Stomach (tissue), 8 donors: ENCODE measurements at regions not wholly inside any gene's neighbourhood (a gene's known extent, or its start where the extent isn't known, plus 50 kb on each side); places are given as distances from the start of the nearest gene placed in this dataset.

ENCODE experiments used
- DNase-seq, 2 donors: peaks; one replicate each; pipeline versions ENCODE4 v3.0.0 to v3.0.0-alpha.2; 2013 to 2019
- H3K27ac ChIP-seq, 5 donors: fragments of 200-600 bp in 4 of 5; sonication (generic) in 4 of 5; one replicate each; pipeline ENCODE4 v1.5.1; 2013 to 2019; ENCODE audit warnings: mild to moderate bottlenecking in 1 of 5, moderate library complexity in 1 of 5
- H3K27me3 ChIP-seq, 3 donors: fragments of 200-600 bp; sonication (generic); one replicate each; pipeline ENCODE4 v1.5.1; 2017 to 2019; ENCODE audit warnings: mixed run types in 1 of 3
- H3K36me3 ChIP-seq, 4 donors: fragments of 200-600 bp; sonication (generic); 1 replicate in 3 of 4; 2 replicates in 1 of 4; pipeline ENCODE4 v1.5.1; 2016 to 2019
- H3K4me1 ChIP-seq, 4 donors: fragments of 200-600 bp; sonication (generic); one replicate each; pipeline ENCODE4 v1.5.1; 2016 to 2019
- H3K4me3 ChIP-seq, 4 donors: fragments of 200-600 bp; sonication (generic) in 3 of 4; one replicate each; pipeline ENCODE4 v1.5.1; 2016 to 2019; ENCODE audit warnings: mild to moderate bottlenecking in 1 of 4
- H3K9me3 ChIP-seq, 4 donors: fragments of 200-600 bp; sonication (generic); one replicate each; pipeline ENCODE4 v1.5.1; 2016 to 2019
- EP300 ChIP-seq: sonication (generic); formaldehyde crosslinking; IDR thresholded peaks from one replicate; pipeline ENCODE4 v1.6.1; 2017; ENCODE audit warnings: antibody characterized with exemption
- POLR2A ChIP-seq, 4 donors: fragments of 450-650 bp; IDR thresholded peaks; one replicate each; pipeline ENCODE4 v1.6.1; 2016; ENCODE audit warnings: antibody characterized with exemption in 4 of 4, control low read depth in 2 of 4, mild to moderate bottlenecking in 1 of 4, moderate library complexity in 1 of 4
- POLR2AphosphoS5 ChIP-seq, 3 donors: sonication (generic); formaldehyde crosslinking; IDR thresholded peaks; one replicate each; pipeline ENCODE4 v1.6.1; 2016; ENCODE audit warnings: antibody characterized with exemption in 3 of 3
- WGBS, 5 donors: extraction: QIAGEN DNeasy Blood & Tissue Kit in 3 of 5; methylation state at CpG; one replicate each; pipeline versions ENCODE4 v1.1.5 to v1.1.7; 2013 to 2018; 5-methylcytosine and 5-hydroxymethylcytosine counted together
- intact Hi-C: fragments of 100-400 bp; cut with DNase I; formaldehyde crosslinking; loops from one replicate; pipeline ENCODE4 v1.15.1; 2023; ENCODE audit warnings: low total_unique reads
- TF ChIP-seq, protein P1 (sequence below), 7 experiments: fragments of 450-650 bp in 4 of 7; fragments of 200-600 bp in 3 of 7; sonication (generic) in 3 of 7; IDR thresholded peaks; one replicate each; pipeline ENCODE4 v1.5.1; 2016 to 2019; ENCODE audit warnings: antibody characterized with exemption in 7 of 7, control low read depth in 2 of 7, mild to moderate bottlenecking in 1 of 7
- donor health status: healthy with polysubstance abuse.
- donor health status: Bipolar disorder and iron deficiency.
- donor health status: healthy.

DNA sequence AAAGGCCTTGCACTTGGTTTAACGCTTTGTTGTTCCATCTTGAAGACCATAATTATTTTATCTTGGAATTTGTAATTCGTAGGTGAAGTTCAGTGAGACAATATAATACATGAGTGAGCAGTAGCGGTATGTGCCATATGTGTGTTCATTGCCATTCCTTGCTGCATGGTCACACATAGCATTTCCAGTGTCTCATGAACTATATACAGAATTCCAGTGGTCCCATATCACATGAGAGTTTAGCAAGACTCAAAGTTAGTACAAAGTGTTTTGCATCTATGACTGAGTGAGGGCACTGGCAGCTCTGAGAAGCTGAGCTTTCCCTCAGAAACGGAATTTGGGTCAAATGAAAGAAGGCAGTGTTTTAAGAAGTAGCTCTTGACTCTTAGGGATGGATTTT is 359.8 kb downstream of the FOXG1 start:
- Histone ChIP-seq H3K4me3 (no peak overlapping the region), H3K4me1 (no peaks in the 10 kb centered on the region), H3K9me3 (peaks cover 0 to 4% (median 0%) of the 10 kb centered on the region in 4 donors), H3K36me3 (no peaks in the 10 kb centered on the region), H3K27ac (no peak overlapping the region), H3K27me3 (no peaks in the 10 kb centered on the region)
- TF ChIP-seq EP300 (no peak), POLR2AphosphoS5 (IDR thresholded peaks at IDR 0.05) (no peak), POLR2A (IDR thresholded peaks at IDR 0.05) (no peak)
- TF ChIP-seq, protein P1, sequence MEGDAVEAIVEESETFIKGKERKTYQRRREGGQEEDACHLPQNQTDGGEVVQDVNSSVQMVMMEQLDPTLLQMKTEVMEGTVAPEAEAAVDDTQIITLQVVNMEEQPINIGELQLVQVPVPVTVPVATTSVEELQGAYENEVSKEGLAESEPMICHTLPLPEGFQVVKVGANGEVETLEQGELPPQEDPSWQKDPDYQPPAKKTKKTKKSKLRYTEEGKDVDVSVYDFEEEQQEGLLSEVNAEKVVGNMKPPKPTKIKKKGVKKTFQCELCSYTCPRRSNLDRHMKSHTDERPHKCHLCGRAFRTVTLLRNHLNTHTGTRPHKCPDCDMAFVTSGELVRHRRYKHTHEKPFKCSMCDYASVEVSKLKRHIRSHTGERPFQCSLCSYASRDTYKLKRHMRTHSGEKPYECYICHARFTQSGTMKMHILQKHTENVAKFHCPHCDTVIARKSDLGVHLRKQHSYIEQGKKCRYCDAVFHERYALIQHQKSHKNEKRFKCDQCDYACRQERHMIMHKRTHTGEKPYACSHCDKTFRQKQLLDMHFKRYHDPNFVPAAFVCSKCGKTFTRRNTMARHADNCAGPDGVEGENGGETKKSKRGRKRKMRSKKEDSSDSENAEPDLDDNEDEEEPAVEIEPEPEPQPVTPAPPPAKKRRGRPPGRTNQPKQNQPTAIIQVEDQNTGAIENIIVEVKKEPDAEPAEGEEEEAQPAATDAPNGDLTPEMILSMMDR (IDR thresholded peaks at IDR 0.05): no peak
- 71 to 78% (median 76%) methylated on average over 4 of the region's 4 CpGs for WGBS, 5 donors
- DNase-seq: no peak
- intact Hi-C loops: no loop called here

DNA sequence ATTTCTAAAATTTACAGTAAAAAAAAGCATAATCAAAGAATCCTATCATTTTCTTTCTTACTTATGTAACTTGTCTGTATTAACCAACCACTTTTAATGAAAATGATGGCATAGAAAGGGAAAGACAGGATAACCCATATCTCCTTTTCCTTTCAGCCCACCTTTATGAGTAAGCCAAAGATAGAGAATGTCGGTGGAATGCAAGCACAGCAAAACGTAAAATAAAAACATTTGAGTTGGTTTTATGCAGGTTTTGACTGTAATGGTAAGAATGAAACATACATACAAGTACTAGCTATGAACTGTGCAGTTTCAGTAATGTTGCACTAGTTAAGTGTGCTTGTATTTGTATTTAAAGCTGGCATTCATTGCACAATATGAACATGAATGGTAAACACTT is 360.3 kb downstream of the FOXG1 start:
- WGBS, 5 donors: 77 to 82% (median 81%) methylated on average over 2 of the region's 2 CpGs
- Histone ChIP-seq H3K4me1 (no peaks in the 10 kb centered on the region), H3K4me3 (no peak overlapping the region), H3K27me3 (no peaks in the 10 kb centered on the region), H3K36me3 (no peaks in the 10 kb centered on the region), H3K27ac (no peak overlapping the region), H3K9me3 (no peaks in the 10 kb centered on the region)
- no peak for DNase-seq
- intact Hi-C loops: no loop called here
- TF ChIP-seq POLR2AphosphoS5 (IDR thresholded peaks at IDR 0.05) (no peak), POLR2A (IDR thresholded peaks at IDR 0.05) (no peak), EP300 (no peak)
- TF ChIP-seq, protein P1 (IDR thresholded peaks at IDR 0.05): no peak

DNA sequence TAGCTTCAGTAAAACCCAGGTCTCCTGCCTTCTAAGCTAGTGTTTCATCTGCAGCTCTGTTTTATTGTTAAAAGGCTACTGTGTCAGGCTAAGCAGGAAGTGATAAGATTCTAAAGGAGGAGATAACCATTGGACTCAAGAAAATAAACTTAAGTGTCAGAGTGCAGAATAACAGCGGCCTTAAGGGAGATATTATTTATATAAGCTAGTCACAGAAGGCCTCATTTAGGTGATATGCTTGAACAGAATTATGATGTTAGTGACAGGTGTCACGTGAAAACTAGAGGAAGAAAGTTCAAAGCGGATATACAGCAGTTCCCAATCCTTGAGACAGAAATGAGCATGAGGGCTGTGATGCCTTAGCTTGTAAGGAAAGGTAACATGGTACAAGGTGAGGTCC is 373.4 kb downstream of the FOXG1 start:
- 20 to 30% (median 27%) methylated on average over 3 of the region's 3 CpGs for WGBS, 5 donors

DNA sequence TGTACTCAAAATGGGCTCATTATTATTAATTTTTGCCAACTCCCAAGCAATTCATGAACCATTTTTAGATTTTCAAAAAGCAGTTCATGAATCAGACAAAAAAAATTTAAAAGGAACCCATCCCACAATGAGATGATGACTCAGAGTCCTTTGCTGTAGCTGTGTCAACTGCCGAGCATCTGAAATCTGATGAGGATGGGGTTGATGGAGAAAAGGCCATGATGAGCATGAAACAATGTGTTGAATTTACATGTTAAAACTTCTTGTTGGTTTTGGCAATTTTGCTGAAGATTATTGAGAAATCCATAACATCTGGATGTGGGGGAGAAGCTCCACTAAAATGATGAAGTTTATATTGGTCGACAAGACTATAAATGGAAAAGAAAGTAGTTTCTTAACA is 378.0 kb downstream of the FOXG1 start:
- Histone ChIP-seq H3K27ac (no peak overlapping the region), H3K4me3 (no peak overlapping the region), H3K27me3 (no peaks in the 10 kb centered on the region), H3K9me3 (no peaks in the 10 kb centered on the region), H3K36me3 (no peaks in the 10 kb centered on the region), H3K4me1 (no peaks in the 10 kb centered on the region)
- intact Hi-C loops: no loop called here
- DNase-seq: peak in 1 of 2 donors; percentile 43
- TF ChIP-seq, protein P1 (IDR thresholded peaks at IDR 0.05): no peak
- TF ChIP-seq EP300 (no peak), POLR2AphosphoS5 (IDR thresholded peaks at IDR 0.05) (no peak)
- 56 to 75% (median 67%) methylated on average over 2 of the region's 2 CpGs for WGBS, 5 donors

More for the DNA sequence above, 373.4 kb downstream of the FOXG1 start:
- intact Hi-C loops: no loop called here
- no peak for TF ChIP-seq POLR2A (IDR thresholded peaks at IDR 0.05)
- H3K36me3 ChIP-seq: no peaks in the 10 kb centered on the region
- no peaks in the 10 kb centered on the region for H3K4me1 ChIP-seq
- no peaks in the 10 kb centered on the region for H3K27me3 ChIP-seq
- no peak overlapping the region for H3K4me3 ChIP-seq
- no peak for DNase-seq
- no peaks in the 10 kb centered on the region for H3K9me3 ChIP-seq
- H3K27ac ChIP-seq: no peak overlapping the region

DNA sequence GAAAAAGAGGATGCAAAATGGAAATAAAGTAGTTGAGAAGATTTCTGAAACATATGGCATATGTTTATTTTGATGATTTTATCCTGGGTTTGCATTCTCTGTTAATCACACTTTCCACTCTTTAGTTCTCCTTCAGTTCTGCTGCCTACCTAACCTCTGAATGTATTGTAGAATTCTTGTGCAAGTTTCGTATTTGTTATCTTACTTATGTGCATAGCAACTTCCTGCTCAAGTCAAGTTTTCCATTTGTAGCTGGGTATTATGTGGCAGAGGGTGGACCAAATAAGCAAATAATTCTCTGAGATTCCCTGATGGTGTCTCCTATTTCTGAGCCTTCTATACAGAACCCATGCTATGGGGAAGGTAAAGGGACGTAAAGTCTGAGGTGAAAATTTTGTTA is 381.6 kb downstream of the FOXG1 start:
- 64 to 81% (median 72%) methylated on average over 2 of the region's 2 CpGs for WGBS, 5 donors
- no peaks in the 10 kb centered on the region for H3K36me3 ChIP-seq
- DNase-seq: no peak
- H3K9me3 ChIP-seq: peaks cover 0 to 4% (median 0%) of the 10 kb centered on the region in 4 donors
- H3K27me3 ChIP-seq: no peaks in the 10 kb centered on the region
- intact Hi-C loops: no loop called here
- TF ChIP-seq EP300 (no peak), POLR2AphosphoS5 (IDR thresholded peaks at IDR 0.05) (no peak), POLR2A (IDR thresholded peaks at IDR 0.05) (no peak)
- TF ChIP-seq, protein P1 (IDR thresholded peaks at IDR 0.05): no peak
- no peak overlapping the region for H3K4me3 ChIP-seq
- H3K27ac ChIP-seq: no peak overlapping the region
- H3K4me1 ChIP-seq: no peaks in the 10 kb centered on the region
